Keratinocyte (primary cell): ENCODE measurements at regions not wholly inside any gene's neighbourhood (a gene's known extent, or its start where the extent isn't known, plus 50 kb on each side); places are given as distances from the start of the nearest gene placed in this dataset.

Experiments
- DNase-seq: peaks from one replicate; pipeline ENCODE4 v3.0.0-alpha.2; 2011; ENCODE audit warnings: low read depth, missing footprints, low spot score
- FAIRE-seq: peaks from 2 replicates; lab custom pipeline; 2011; peaks lifted over from hg19 to GRCh38; lab: Jason Lieb, UNC
- H2AFZ ChIP-seq: 2 replicates; pipeline ENCODE4 v1.6.0; 2012; ENCODE audit warnings: low read length, control low read depth, inconsistent platforms; ENCODE audit not compliant: control insufficient read depth
- H3K27ac ChIP-seq: 2 replicates; pipeline ENCODE4 v1.5.1; 2011; ENCODE audit warnings: low read length; ENCODE audit not compliant: control insufficient read depth, insufficient read depth
- H3K27me3 ChIP-seq: 3 replicates; pipeline ENCODE4 v1.6.0; 2011; ENCODE audit warnings: low read length; ENCODE audit not compliant: control insufficient read depth, insufficient read depth; ENCODE audit errors: extremely low read depth
- H3K36me3 ChIP-seq, 2 experiments: 2 replicates in 1 of 2; 3 replicates in 1 of 2; pipeline ENCODE4 v1.5.1; 2011; ENCODE audit warnings: low read length in 2 of 2, mild to moderate bottlenecking in 1 of 2; ENCODE audit not compliant: control insufficient read depth in 2 of 2, insufficient read depth in 2 of 2; ENCODE audit errors: extremely low read depth in 1 of 2
- H3K4me1 ChIP-seq: 3 replicates; pipeline ENCODE4 v1.5.1; 2011; ENCODE audit warnings: low read length; ENCODE audit not compliant: control insufficient read depth, insufficient read depth; ENCODE audit errors: extremely low read depth
- H3K4me2 ChIP-seq: 3 replicates; pipeline ENCODE4 v1.6.0; 2011; ENCODE audit warnings: low read depth, low read length; ENCODE audit not compliant: control insufficient read depth, insufficient read depth; ENCODE audit errors: extremely low read depth
- H3K4me3 ChIP-seq, 3 experiments: fragments of 200-600 bp in 1 of 3; sonication (generic) in 1 of 3; 2 replicates in 2 of 3; 3 replicates in 1 of 3; pipeline ENCODE4 v1.5.1; 2011 to 2016; ENCODE audit warnings: low read length in 3 of 3, mild to moderate bottlenecking in 3 of 3, control low read depth in 2 of 3, inconsistent platforms in 1 of 3, low read depth in 1 of 3, mixed read lengths in 1 of 3, mixed run types in 1 of 3, moderate library complexity in 1 of 3; ENCODE audit not compliant: control insufficient read depth in 2 of 3, insufficient read depth in 2 of 3; ENCODE audit errors: extremely low read depth in 1 of 3
- H3K79me2 ChIP-seq: 2 replicates; pipeline ENCODE4 v1.6.0; 2012; ENCODE audit warnings: low read length; ENCODE audit not compliant: control insufficient read depth, insufficient read depth
- H3K9ac ChIP-seq: 3 replicates; pipeline ENCODE4 v1.6.0; 2011; ENCODE audit warnings: low read length; ENCODE audit not compliant: control insufficient read depth, insufficient read depth; ENCODE audit errors: extremely low read depth
- H3K9me1 ChIP-seq: 3 replicates; pipeline ENCODE4 v1.6.0; 2011; ENCODE audit warnings: low read length; ENCODE audit not compliant: control insufficient read depth, insufficient read depth; ENCODE audit errors: extremely low read depth
- H3K9me3 ChIP-seq: 2 replicates; pipeline ENCODE4 v1.5.1; 2012; ENCODE audit warnings: low read depth, low read length; ENCODE audit not compliant: control insufficient read depth
- H4K20me1 ChIP-seq: 3 replicates; pipeline ENCODE4 v1.6.0; 2011; ENCODE audit warnings: low read length; ENCODE audit not compliant: control insufficient read depth, insufficient read depth; ENCODE audit errors: extremely low read depth
- EZH2 ChIP-seq: IDR thresholded peaks from one replicate; pipeline ENCODE4 v1.6.1; 2012; ENCODE audit warnings: inconsistent platforms, mild to moderate bottlenecking, low read length, moderate library complexity
- dilution Hi-C: fragments of 300-500 bp; cut with MboI; formaldehyde crosslinking; loops from one replicate; pipeline ENCODE4 v1.7.0; 2020; ENCODE audit warnings: low sequenced_read_pairs; ENCODE audit not compliant: extremely low pct_ligation_motif_present
- TF ChIP-seq, protein P1 (sequence below), 3 experiments: IDR thresholded peaks in 1 of 3; conservative IDR thresholded peaks in 1 of 3; optimal IDR thresholded peaks in 1 of 3; 2 replicates in 2 of 3; 3 replicates in 1 of 3; pipeline versions ENCODE3 to v1.5.1; 2011; ENCODE audit warnings: low read length in 3 of 3, mild to moderate bottlenecking in 3 of 3, moderate library complexity in 2 of 3, control low read depth in 1 of 3, inconsistent platforms in 1 of 3; ENCODE audit not compliant: insufficient read depth in 2 of 3; ENCODE audit errors: extremely low read depth in 1 of 3

DNA sequence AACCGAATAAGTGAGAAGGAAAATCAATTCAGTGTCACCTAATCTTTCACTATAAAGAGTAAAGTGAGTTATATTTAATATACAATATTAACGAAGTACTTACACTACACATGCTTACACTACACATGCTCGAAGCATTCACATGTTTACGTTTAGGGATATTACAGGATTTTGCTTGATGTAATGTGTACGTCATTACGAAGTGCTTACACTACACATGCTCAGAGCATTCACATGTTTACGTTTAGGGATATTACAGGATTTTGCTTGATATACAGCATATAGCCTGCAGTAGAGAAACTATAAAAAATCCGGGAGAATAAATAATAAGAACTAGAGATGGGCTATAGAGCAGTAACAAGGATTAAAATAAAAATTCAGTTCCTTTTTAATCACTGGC lies 538.8 kb upstream of the CXADR start:
- H3K9ac ChIP-seq = no peak overlapping the region
- no peak overlapping the region for H3K27ac ChIP-seq
- H3K36me3 ChIP-seq = no peaks in the 10 kb centered on the region
- TF ChIP-seq, protein P1, sequence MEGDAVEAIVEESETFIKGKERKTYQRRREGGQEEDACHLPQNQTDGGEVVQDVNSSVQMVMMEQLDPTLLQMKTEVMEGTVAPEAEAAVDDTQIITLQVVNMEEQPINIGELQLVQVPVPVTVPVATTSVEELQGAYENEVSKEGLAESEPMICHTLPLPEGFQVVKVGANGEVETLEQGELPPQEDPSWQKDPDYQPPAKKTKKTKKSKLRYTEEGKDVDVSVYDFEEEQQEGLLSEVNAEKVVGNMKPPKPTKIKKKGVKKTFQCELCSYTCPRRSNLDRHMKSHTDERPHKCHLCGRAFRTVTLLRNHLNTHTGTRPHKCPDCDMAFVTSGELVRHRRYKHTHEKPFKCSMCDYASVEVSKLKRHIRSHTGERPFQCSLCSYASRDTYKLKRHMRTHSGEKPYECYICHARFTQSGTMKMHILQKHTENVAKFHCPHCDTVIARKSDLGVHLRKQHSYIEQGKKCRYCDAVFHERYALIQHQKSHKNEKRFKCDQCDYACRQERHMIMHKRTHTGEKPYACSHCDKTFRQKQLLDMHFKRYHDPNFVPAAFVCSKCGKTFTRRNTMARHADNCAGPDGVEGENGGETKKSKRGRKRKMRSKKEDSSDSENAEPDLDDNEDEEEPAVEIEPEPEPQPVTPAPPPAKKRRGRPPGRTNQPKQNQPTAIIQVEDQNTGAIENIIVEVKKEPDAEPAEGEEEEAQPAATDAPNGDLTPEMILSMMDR (optimal IDR thresholded peaks at IDR 0.05 in 1 of 3, IDR thresholded peaks at IDR 0.05 in 1 of 3, conservative IDR thresholded peaks at IDR 0.05 in 1 of 3; ENCODE audit: extremely low read depth in 1 of 3, insufficient read depth in 2 of 3, low read length in 3 of 3) = no peak
- TF ChIP-seq EZH2 = no peak
- H3K4me1 ChIP-seq = peaks cover 27% of the 10 kb centered on the region
- dilution Hi-C loops = no loop called here
- H3K27me3 ChIP-seq = no peaks in the 10 kb centered on the region
- no peaks in the 10 kb centered on the region for H3K9me3 ChIP-seq
- no peak for DNase-seq
- no peak overlapping the region for H3K4me2 ChIP-seq
- no peak for FAIRE-seq
- H3K9me1 ChIP-seq = no peaks in the 10 kb centered on the region
- H4K20me1 ChIP-seq = no peaks in the 10 kb centered on the region
- H2AFZ ChIP-seq = no peak overlapping the region
- no peak overlapping the region for H3K4me3 ChIP-seq
- no peaks in the 10 kb centered on the region for H3K79me2 ChIP-seq

- peak overlapping the region; percentile 71 for H3K27ac ChIP-seq
- dilution Hi-C loops = no loop called here
- DNase-seq = no peak
- no peaks in the 10 kb centered on the region for H4K20me1 ChIP-seq
- no peaks in the 10 kb centered on the region for H3K36me3 ChIP-seq
- no peak for FAIRE-seq
- peak overlapping the region in 2 of 3 experiments; percentile 26 to 55 for H3K4me3 ChIP-seq
- TF ChIP-seq, protein P1 (optimal IDR thresholded peaks at IDR 0.05 in 1 of 3, IDR thresholded peaks at IDR 0.05 in 1 of 3, conservative IDR thresholded peaks at IDR 0.05 in 1 of 3; ENCODE audit: extremely low read depth in 1 of 3, insufficient read depth in 2 of 3, low read length in 3 of 3) = no peak
- TF ChIP-seq EZH2 = no peak
- H3K79me2 ChIP-seq = no peaks in the 10 kb centered on the region
- peak overlapping the region; percentile 85 for H3K4me2 ChIP-seq
- H3K9ac ChIP-seq = peak overlapping the region; percentile 33
- peaks cover 27% of the 10 kb centered on the region for H3K4me1 ChIP-seq
- no peaks in the 10 kb centered on the region for H3K27me3 ChIP-seq
- H3K9me3 ChIP-seq = no peaks in the 10 kb centered on the region
- no peaks in the 10 kb centered on the region for H3K9me1 ChIP-seq
- peak overlapping the region; percentile 59 for H2AFZ ChIP-seq
These were observed 536.6 kb upstream of the CXADR start for GRCh38 chr21:16976193-16976592.
